HepG2 (cell line): ENCODE measurements at regions not wholly inside any gene's neighbourhood (a gene's known extent, or its start where the extent isn't known, plus 50 kb on each side); places are given as distances from the start of the nearest gene placed in this dataset.

Source experiments
- ATAC-seq: fragments of 200-7000 bp; cut with Tn5 transposase; 3 replicates; pipeline ENCODE4 v1.9.1; 2020; ENCODE audit warnings: mild to moderate bottlenecking, moderate library complexity
- BruUV-seq: library from RNA; stranded (reverse); fragments of 400-500 nt; replicated peaks from 2 replicates; lab custom pipeline; 2021; lab: Mats Ljungman, UMichigan
- CTCF ChIA-PET: fragments of 300-600 bp; formaldehyde crosslinking; extraction: SDS; loops from one replicate; lab custom pipeline; 2021; ENCODE audit warnings: low total read pairs, inconsistent platforms, low intra/inter-chr PET ratio; lab: Yijun Ruan, JAX
- POLR2A ChIA-PET: fragments of 350-600 bp; sonication (Branson Sonifier 250); formaldehyde crosslinking; loops from one replicate; lab custom pipeline; 2020; ENCODE audit warnings: antibody characterized with exemption, inconsistent platforms; lab: Yijun Ruan, JAX
- DNase-seq: peaks from one replicate; pipeline ENCODE4 v3.0.0-alpha.2; 2015; ENCODE audit warnings: low spot score
- FAIRE-seq: peaks from 3 replicates; lab custom pipeline; 2011; peaks lifted over from hg19 to GRCh38; lab: Jason Lieb, UNC
- H2AFZ ChIP-seq: one replicate; pipeline ENCODE4 v1.6.1; 2011; ENCODE audit warnings: low read length, inconsistent platforms
- H3K27ac ChIP-seq: fragments of 300-600 bp; 3 replicates; pipeline ENCODE4 v1.8.0; 2011; ENCODE audit warnings: mixed run types, mild to moderate bottlenecking, mixed read lengths, low read length, inconsistent platforms; ENCODE audit not compliant: insufficient read depth; ENCODE audit errors: extremely low read length
- H3K27me3 ChIP-seq, 2 experiments: fragments of 200-600 bp in 1 of 2; 2 replicates in 1 of 2; 3 replicates in 1 of 2; pipeline versions ENCODE4 v1.6.0 to v1.8.0; 2011; ENCODE audit warnings: low read length in 2 of 2, mild to moderate bottlenecking in 2 of 2, moderate library complexity in 2 of 2, inconsistent platforms in 1 of 2; ENCODE audit not compliant: insufficient read depth in 2 of 2, control insufficient read depth in 1 of 2
- H3K36me3 ChIP-seq, 2 experiments: fragments of 200-600 bp in 1 of 2; replicated peaks in 1 of 2; 2 replicates in 1 of 2; 3 replicates in 1 of 2; pipeline versions ENCODE4 v1.5.1 to v1.8.0; 2011; ENCODE audit warnings: low read length in 2 of 2, inconsistent platforms in 1 of 2; ENCODE audit not compliant: insufficient read depth in 2 of 2, control insufficient read depth in 1 of 2
- H3K4me1 ChIP-seq: 2 replicates; pipeline ENCODE4 v1.5.1; 2012; ENCODE audit warnings: low read length, inconsistent platforms; ENCODE audit not compliant: insufficient read depth
- H3K4me2 ChIP-seq: 2 replicates; pipeline ENCODE4 v1.6.0; 2011; ENCODE audit warnings: low read depth, low read length, inconsistent platforms
- H3K4me3 ChIP-seq, 3 experiments: fragments of 200-600 bp in 1 of 3; sonication (generic), shearing (Covaris generic) in 1 of 3; replicated peaks in 1 of 3; 2 replicates each; pipeline ENCODE4 v1.5.1; 2011 to 2016; ENCODE audit warnings: low read length in 3 of 3, inconsistent platforms in 2 of 3, low read depth in 2 of 3, mild to moderate bottlenecking in 2 of 3, control low read depth in 1 of 3, mixed read lengths in 1 of 3; ENCODE audit not compliant: insufficient read depth in 1 of 3
- H3K79me2 ChIP-seq: one replicate; pipeline ENCODE4 v1.6.1; 2011; ENCODE audit warnings: low read length, inconsistent platforms; ENCODE audit not compliant: insufficient read depth
- H3K9ac ChIP-seq: 2 replicates; pipeline ENCODE4 v1.6.0; 2011; ENCODE audit warnings: mild to moderate bottlenecking, low read depth, low read length, inconsistent platforms; ENCODE audit not compliant: insufficient read depth
- H3K9me3 ChIP-seq: 2 replicates; pipeline ENCODE4 v1.5.1; 2012; ENCODE audit warnings: mild to moderate bottlenecking, low read length
- H4K20me1 ChIP-seq: 2 replicates; pipeline ENCODE4 v1.6.0; 2011; ENCODE audit warnings: inconsistent platforms, mild to moderate bottlenecking, low read length, moderate library complexity; ENCODE audit not compliant: insufficient read depth
- ARID2 ChIP-seq: sonication (generic); formaldehyde crosslinking; IDR thresholded peaks from 2 replicates; pipeline ENCODE4 v1.8.1; 2022; ENCODE audit warnings: mild to moderate bottlenecking, missing genetic modification reagents, borderline replicate concordance
- ARNT ChIP-seq: fragments of 450-650 bp; IDR thresholded peaks from 2 replicates; pipeline ENCODE4 v1.6.1; 2017
- BRD4 ChIP-seq: sonication (generic); formaldehyde crosslinking; IDR thresholded peaks from 2 replicates; pipeline ENCODE4 v1.4.0; 2020; ENCODE audit warnings: missing genetic modification reagents
- HDAC2 ChIP-seq: sonication (generic); formaldehyde crosslinking; IDR thresholded peaks from 2 replicates; pipeline ENCODE4 v1.4.0; 2020; ENCODE audit warnings: missing genetic modification reagents
- MEF2D ChIP-seq: sonication (generic); formaldehyde crosslinking; IDR thresholded peaks from 2 replicates; pipeline ENCODE4 v1.5.1; 2020; ENCODE audit warnings: mild to moderate bottlenecking, missing genetic modification reagents
- MIXL1 ChIP-seq: IDR thresholded peaks from 2 replicates; pipeline ENCODE4 v1.6.1; 2016
- PAX8 ChIP-seq: sonication (generic); formaldehyde crosslinking; IDR thresholded peaks from 2 replicates; pipeline ENCODE4 v1.8.0; 2022; ENCODE audit warnings: mild to moderate bottlenecking, missing genetic modification reagents, borderline replicate concordance
- TAF1 ChIP-seq: sonication (generic); formaldehyde crosslinking; IDR thresholded peaks from 2 replicates; pipeline ENCODE4 v1.4.0; 2020; ENCODE audit warnings: missing genetic modification reagents
- ZBTB7B ChIP-seq: sonication (generic); formaldehyde crosslinking; IDR thresholded peaks from 2 replicates; pipeline ENCODE4 v1.4.0; 2020; ENCODE audit warnings: missing genetic modification reagents
- ZC3H13 ChIP-seq: sonication (generic); formaldehyde crosslinking; IDR thresholded peaks from 2 replicates; pipeline ENCODE4 v1.8.1; 2023; ENCODE audit warnings: mild to moderate bottlenecking, missing genetic modification reagents, moderate library complexity
- ZFP37 ChIP-seq: sonication (generic); formaldehyde crosslinking; IDR thresholded peaks from 2 replicates; pipeline ENCODE4 v1.4.0; 2020; ENCODE audit warnings: missing genetic modification reagents, borderline replicate concordance
- ZNF335 ChIP-seq: sonication (generic); formaldehyde crosslinking; IDR thresholded peaks from 2 replicates; pipeline ENCODE4 v1.4.0; 2020; ENCODE audit warnings: missing genetic modification reagents
- ZNF382 ChIP-seq: sonication (generic); formaldehyde crosslinking; IDR thresholded peaks from 2 replicates; pipeline ENCODE4 v1.5.0; 2020; ENCODE audit warnings: missing genetic modification reagents, mild to moderate bottlenecking, borderline replicate concordance
- ZNF747 ChIP-seq: sonication (generic); formaldehyde crosslinking; IDR thresholded peaks from 2 replicates; pipeline ENCODE4 v1.8.1; 2023; ENCODE audit warnings: missing genetic modification reagents, mild to moderate bottlenecking, borderline replicate concordance
- WGBS: methylation state at CpG from one replicate; pipeline ENCODE4 v1.1.6; 2017; ENCODE audit warnings: low lambda C conversion rate; 5-methylcytosine and 5-hydroxymethylcytosine counted together
- in situ Hi-C: cut with HindIII; loops from 2 replicates; pipeline ENCODE4 v1.10.0; 2017; ENCODE audit warnings: low pct_unique_long_range_greater_than_20kb; ENCODE audit not compliant: extremely low pct_ligation_motif_present
- intact Hi-C: fragments of 100-400 bp; cut with micrococcal nuclease; formaldehyde crosslinking; loops from one replicate; pipeline ENCODE4 v1.10.0; 2022; ENCODE audit not compliant: unreplicated experiment
- TF ChIP-seq, protein P1 (sequence below): sonication (generic); formaldehyde crosslinking; IDR thresholded peaks from 2 replicates; pipeline ENCODE4 v1.4.0; 2020; ENCODE audit warnings: missing genetic modification reagents
- TF ChIP-seq, protein P2 (sequence below): sonication (generic); formaldehyde crosslinking; IDR thresholded peaks from 2 replicates; pipeline ENCODE4 v1.8.0; 2022; ENCODE audit warnings: missing genetic modification reagents, mild to moderate bottlenecking, borderline replicate concordance
- TF ChIP-seq, protein P3 (sequence below): sonication (generic); formaldehyde crosslinking; IDR thresholded peaks from 2 replicates; pipeline ENCODE4 v1.4.0; 2020; ENCODE audit warnings: missing genetic modification reagents
- TF ChIP-seq, protein P4 (sequence below): sonication (generic); formaldehyde crosslinking; IDR thresholded peaks from 2 replicates; pipeline ENCODE4 v1.4.0; 2020; ENCODE audit warnings: mild to moderate bottlenecking, missing genetic modification reagents, borderline replicate concordance
- TF ChIP-seq, protein P5 (sequence below): sonication (generic); formaldehyde crosslinking; IDR thresholded peaks from 2 replicates; pipeline ENCODE4 v1.8.0; 2022; ENCODE audit warnings: mild to moderate bottlenecking, missing genetic modification reagents, borderline replicate concordance

DNA sequence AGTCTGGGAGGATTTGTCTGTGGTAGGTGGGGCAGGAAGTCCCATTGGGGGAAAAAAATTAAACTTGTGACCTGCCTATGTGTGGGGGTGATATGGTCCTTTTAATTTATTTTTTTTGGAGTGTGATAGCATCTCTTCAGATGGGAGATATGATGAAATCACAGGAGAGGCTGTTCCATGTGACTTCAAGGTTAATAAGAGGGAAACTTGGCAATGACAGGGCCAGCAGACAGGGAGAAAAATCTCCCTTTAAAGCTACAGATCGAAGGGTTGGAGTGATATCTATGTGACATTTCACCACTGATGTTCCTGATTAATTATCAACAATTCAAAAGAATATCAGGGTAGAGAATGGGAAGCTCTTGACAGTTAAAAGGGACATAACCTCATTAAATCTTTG is 886.9 kb downstream of the TUSC7 start:
- ChIA-PET POLR2A (no interaction called here), CTCF (no interaction called here)
- H4K20me1 ChIP-seq: no peaks in the 10 kb centered on the region
- no peak overlapping the region for H3K9ac ChIP-seq
- TF ChIP-seq ZNF747 (CRISPR knock-in tag) (no peak), ARNT (no peak), BRD4 (CRISPR knock-in tag) (no peak), ZNF335 (no peak), PAX8 (no peak), ZC3H13 (CRISPR knock-in tag) (no peak), ZNF382 (CRISPR knock-in tag) (no peak), MIXL1 (CRISPR knock-in tag) (no peak), ARID2 (no peak), MEF2D (CRISPR knock-in tag) (no peak), ZFP37 (CRISPR knock-in tag) (no peak), ZBTB7B (CRISPR knock-in tag) (no peak), HDAC2 (CRISPR knock-in tag) (no peak), TAF1 (CRISPR knock-in tag) (no peak)
- TF ChIP-seq, protein P1, sequence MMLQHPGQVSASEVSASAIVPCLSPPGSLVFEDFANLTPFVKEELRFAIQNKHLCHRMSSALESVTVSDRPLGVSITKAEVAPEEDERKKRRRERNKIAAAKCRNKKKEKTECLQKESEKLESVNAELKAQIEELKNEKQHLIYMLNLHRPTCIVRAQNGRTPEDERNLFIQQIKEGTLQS (CRISPR knock-in tag): no peak
- TF ChIP-seq, protein P2, sequence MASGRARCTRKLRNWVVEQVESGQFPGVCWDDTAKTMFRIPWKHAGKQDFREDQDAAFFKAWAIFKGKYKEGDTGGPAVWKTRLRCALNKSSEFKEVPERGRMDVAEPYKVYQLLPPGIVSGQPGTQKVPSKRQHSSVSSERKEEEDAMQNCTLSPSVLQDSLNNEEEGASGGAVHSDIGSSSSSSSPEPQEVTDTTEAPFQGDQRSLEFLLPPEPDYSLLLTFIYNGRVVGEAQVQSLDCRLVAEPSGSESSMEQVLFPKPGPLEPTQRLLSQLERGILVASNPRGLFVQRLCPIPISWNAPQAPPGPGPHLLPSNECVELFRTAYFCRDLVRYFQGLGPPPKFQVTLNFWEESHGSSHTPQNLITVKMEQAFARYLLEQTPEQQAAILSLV (CRISPR knock-in tag): no peak
- TF ChIP-seq, protein P3, sequence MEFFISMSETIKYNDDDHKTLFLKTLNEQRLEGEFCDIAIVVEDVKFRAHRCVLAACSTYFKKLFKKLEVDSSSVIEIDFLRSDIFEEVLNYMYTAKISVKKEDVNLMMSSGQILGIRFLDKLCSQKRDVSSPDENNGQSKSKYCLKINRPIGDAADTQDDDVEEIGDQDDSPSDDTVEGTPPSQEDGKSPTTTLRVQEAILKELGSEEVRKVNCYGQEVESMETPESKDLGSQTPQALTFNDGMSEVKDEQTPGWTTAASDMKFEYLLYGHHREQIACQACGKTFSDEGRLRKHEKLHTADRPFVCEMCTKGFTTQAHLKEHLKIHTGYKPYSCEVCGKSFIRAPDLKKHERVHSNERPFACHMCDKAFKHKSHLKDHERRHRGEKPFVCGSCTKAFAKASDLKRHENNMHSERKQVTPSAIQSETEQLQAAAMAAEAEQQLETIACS (CRISPR knock-in tag): no peak
- TF ChIP-seq, protein P4, sequence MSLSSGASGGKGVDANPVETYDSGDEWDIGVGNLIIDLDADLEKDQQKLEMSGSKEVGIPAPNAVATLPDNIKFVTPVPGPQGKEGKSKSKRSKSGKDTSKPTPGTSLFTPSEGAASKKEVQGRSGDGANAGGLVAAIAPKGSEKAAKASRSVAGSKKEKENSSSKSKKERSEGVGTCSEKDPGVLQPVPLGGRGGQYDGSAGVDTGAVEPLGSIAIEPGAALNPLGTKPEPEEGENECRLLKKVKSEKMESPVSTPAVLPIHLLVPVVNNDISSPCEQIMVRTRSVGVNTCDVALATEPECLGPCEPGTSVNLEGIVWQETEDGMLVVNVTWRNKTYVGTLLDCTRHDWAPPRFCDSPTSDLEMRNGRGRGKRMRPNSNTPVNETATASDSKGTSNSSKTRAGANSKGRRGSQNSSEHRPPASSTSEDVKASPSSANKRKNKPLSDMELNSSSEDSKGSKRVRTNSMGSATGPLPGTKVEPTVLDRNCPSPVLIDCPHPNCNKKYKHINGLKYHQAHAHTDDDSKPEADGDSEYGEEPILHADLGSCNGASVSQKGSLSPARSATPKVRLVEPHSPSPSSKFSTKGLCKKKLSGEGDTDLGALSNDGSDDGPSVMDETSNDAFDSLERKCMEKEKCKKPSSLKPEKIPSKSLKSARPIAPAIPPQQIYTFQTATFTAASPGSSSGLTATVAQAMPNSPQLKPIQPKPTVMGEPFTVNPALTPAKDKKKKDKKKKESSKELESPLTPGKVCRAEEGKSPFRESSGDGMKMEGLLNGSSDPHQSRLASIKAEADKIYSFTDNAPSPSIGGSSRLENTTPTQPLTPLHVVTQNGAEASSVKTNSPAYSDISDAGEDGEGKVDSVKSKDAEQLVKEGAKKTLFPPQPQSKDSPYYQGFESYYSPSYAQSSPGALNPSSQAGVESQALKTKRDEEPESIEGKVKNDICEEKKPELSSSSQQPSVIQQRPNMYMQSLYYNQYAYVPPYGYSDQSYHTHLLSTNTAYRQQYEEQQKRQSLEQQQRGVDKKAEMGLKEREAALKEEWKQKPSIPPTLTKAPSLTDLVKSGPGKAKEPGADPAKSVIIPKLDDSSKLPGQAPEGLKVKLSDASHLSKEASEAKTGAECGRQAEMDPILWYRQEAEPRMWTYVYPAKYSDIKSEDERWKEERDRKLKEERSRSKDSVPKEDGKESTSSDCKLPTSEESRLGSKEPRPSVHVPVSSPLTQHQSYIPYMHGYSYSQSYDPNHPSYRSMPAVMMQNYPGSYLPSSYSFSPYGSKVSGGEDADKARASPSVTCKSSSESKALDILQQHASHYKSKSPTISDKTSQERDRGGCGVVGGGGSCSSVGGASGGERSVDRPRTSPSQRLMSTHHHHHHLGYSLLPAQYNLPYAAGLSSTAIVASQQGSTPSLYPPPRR (CRISPR knock-in tag): no peak
- TF ChIP-seq, protein P5, sequence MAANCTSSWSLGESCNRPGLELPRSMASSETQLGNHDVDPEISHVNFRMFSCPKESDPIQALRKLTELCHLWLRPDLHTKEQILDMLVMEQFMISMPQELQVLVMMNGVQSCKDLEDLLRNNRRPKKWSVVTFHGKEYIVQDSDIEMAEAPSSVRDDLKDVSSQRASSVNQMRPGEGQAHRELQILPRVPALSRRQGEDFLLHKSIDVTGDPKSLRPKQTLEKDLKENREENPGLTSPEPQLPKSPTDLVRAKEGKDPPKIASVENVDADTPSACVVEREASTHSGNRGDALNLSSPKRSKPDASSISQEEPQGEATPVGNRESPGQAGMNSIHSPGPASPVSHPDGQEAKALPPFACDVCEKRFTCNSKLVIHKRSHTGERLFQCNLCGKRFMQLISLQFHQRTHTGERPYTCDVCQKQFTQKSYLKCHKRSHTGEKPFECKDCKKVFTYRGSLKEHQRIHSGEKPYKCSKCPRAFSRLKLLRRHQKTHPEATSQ: no peak
- no peak for DNase-seq
- H2AFZ ChIP-seq: no peak overlapping the region
- no peaks in the 10 kb centered on the region for H3K9me3 ChIP-seq
- H3K27me3 ChIP-seq: no peaks in the 10 kb centered on the region
- no peak for ATAC-seq
- H3K4me1 ChIP-seq: no peaks in the 10 kb centered on the region
- WGBS: 0% methylated on average over 1 of the region's 1 CpG
- no peak overlapping the region for H3K4me3 ChIP-seq
- FAIRE-seq: no peak
- BruUV-seq: no TSS peak
- no peak overlapping the region for H3K4me2 ChIP-seq
- no peak overlapping the region for H3K27ac ChIP-seq
- in situ Hi-C loops: no loop called here
- no peaks in the 10 kb centered on the region for H3K79me2 ChIP-seq
- intact Hi-C loops: no loop called here
- no peaks in the 10 kb centered on the region for H3K36me3 ChIP-seq
